ENCODE measurements at regions not wholly inside any gene's neighbourhood (a gene's known extent, or its start where the extent isn't known, plus 50 kb on each side); places are given as distances from the start of the nearest gene placed in this dataset.

- Histone ChIP-seq H4K20me1 (ENCODE audit: control insufficient read depth, insufficient read depth, insufficient read length) (no peaks in the 10 kb centered on the region), H3K79me2 (ENCODE audit: insufficient read depth, low read length) (no peaks in the 10 kb centered on the region), H3T11ph (ENCODE audit: low read length) (no peak overlapping the region), H2BK5ac (ENCODE audit: insufficient read length, low read length) (no peak overlapping the region), H3K79me1 (ENCODE audit: insufficient read depth, low read depth, low read length, poor library complexity, severe bottlenecking) (no peaks in the 10 kb centered on the region), H2BK12ac (ENCODE audit: insufficient read length, low read depth, low read length) (no peak overlapping the region), H2AFZ (ENCODE audit: low read length) (no peak overlapping the region), H3K9me3 (ENCODE audit: control insufficient read depth, low read depth, low read length) (no peaks in the 10 kb centered on the region), H3K23me2 (ENCODE audit: insufficient read length, low read depth, low read length, poor library complexity, severe bottlenecking) (no peaks in the 10 kb centered on the region), H2BK120ac (ENCODE audit: low read depth, low read length, poor library complexity, severe bottlenecking) (no peak overlapping the region), H3K18ac (ENCODE audit: insufficient read length, low read depth, low read length) (no peak overlapping the region), H3K14ac (ENCODE audit: insufficient read depth, low read length) (no peak overlapping the region), H4K8ac (replicated peaks; ENCODE audit: insufficient read length, low read depth, low read length) (no peak overlapping the region), H4K5ac (ENCODE audit: insufficient read length, low read depth, low read length) (no peak overlapping the region), H2AK5ac (ENCODE audit: insufficient read length, low read length) (no peak overlapping the region), H3K9ac (ENCODE audit: extremely low read depth, insufficient read length, low read length) (no peak overlapping the region), H2BK15ac (ENCODE audit: low read depth, low read length) (no peak overlapping the region), H3K4ac (ENCODE audit: low read depth, low read length) (no peak overlapping the region), H3K27ac (ENCODE audit: insufficient read length, low read depth, low read length) (no peak overlapping the region), H3K23ac (ENCODE audit: insufficient read length, low read depth, low read length) (no peak overlapping the region), H3K4me2 (ENCODE audit: insufficient read depth, insufficient read length, low read length) (no peak overlapping the region), H3K27me3 (ENCODE audit: insufficient read depth, low read length) (no peaks in the 10 kb centered on the region), H4K91ac (ENCODE audit: insufficient read length, low read depth, low read length) (no peak overlapping the region), H3K56ac (ENCODE audit: insufficient read length, low read depth, low read length) (no peak overlapping the region), H2BK20ac (ENCODE audit: low read depth, low read length, poor library complexity, severe bottlenecking) (no peak overlapping the region), H3K4me1 (ENCODE audit: insufficient read depth, low read length) (no peaks in the 10 kb centered on the region)
- no peak overlapping the region; a peak in 1 of 5 replicates for H3K4me3 Mint-ChIP-seq
- no peak overlapping the region for H3K27ac Mint-ChIP-seq
- no peak for DNase-seq
- peaks cover 2% of the 10 kb centered on the region for H3K27me3 Mint-ChIP-seq (ENCODE audit: low read depth)
- WGBS (ENCODE audit: extremely low coverage, insufficient read length, low lambda C conversion rate), result no CpG with 5 or more reads among the region's 8 CpGs
- TF ChIP-seq CTCF (conservative IDR thresholded peaks at IDR 0.05), result no peak
- peaks cover 6 to 7% of the 10 kb centered on the region in 2 experiments; a peak in 4 of 5 replicates for H3K9me3 Mint-ChIP-seq
- H3K36me3 Mint-ChIP-seq (ENCODE audit: insufficient read depth in 1 of 3, low read depth in 3 of 3), result peaks cover 2 to 10% (median 9%) of the 10 kb centered on the region in 3 experiments; a peak in 4 of 7 replicates
- peaks cover 0 to 4% of the 10 kb centered on the region in 2 experiments; a peak in 1 of 4 replicates for H3K4me1 Mint-ChIP-seq
These were observed 661.9 kb upstream of the ID2 start for GRCh38 chr2:8019934-8020333.

Data from H9 (cell line).